Neutrophil (primary cell): ENCODE measurements at regions not wholly inside any gene's neighbourhood (a gene's known extent, or its start where the extent isn't known, plus 50 kb on each side); places are given as distances from the start of the nearest gene placed in this dataset.
"Not testable (repeated sequence)": the region's sequence is repeated elsewhere in the genome, so short reads cannot be mapped to it uniquely, and the experiment has no call there.

Experiments used
- H3K27ac ChIP-seq: fragments of 200-600 bp; sonication (generic); 2 replicates; pipeline ENCODE4 v1.5.1; 2016; ENCODE audit warnings: mild to moderate bottlenecking, moderate library complexity
- H3K27me3 ChIP-seq: fragments of 200-600 bp; sonication (generic); 2 replicates; pipeline ENCODE4 v1.6.0; 2016; ENCODE audit warnings: mild to moderate bottlenecking
- H3K36me3 ChIP-seq: fragments of 200-600 bp; sonication (generic); 2 replicates; pipeline ENCODE4 v1.5.1; 2017
- H3K4me1 ChIP-seq, 2 experiments: fragments of 200-600 bp in 1 of 2; sonication (generic) in 1 of 2; 1 replicate in 1 of 2; 2 replicates in 1 of 2; pipeline versions ENCODE4 v1.5.1 to v1.6.1; 2013 to 2016; ENCODE audit warnings: low read depth in 1 of 2, low read length in 1 of 2, mild to moderate bottlenecking in 1 of 2, moderate library complexity in 1 of 2; ENCODE audit not compliant: control insufficient read depth in 1 of 2, insufficient read depth in 1 of 2
- H3K4me3 ChIP-seq, 2 experiments: fragments of 200-600 bp in 1 of 2; sonication (generic) in 1 of 2; 1 replicate in 1 of 2; 2 replicates in 1 of 2; pipeline ENCODE4 v1.5.1; 2013 to 2016; ENCODE audit warnings: low read depth in 1 of 2, low read length in 1 of 2, mild to moderate bottlenecking in 1 of 2, moderate library complexity in 1 of 2
- H3K9me3 ChIP-seq: fragments of 200-600 bp; sonication (generic); 2 replicates; pipeline ENCODE4 v1.5.1; 2016
- TF ChIP-seq, protein P1 (sequence below): fragments of 200-600 bp; sonication (generic); IDR thresholded peaks from 2 replicates; pipeline ENCODE4 v1.5.1; 2016; ENCODE audit warnings: antibody characterized with exemption

DNA sequence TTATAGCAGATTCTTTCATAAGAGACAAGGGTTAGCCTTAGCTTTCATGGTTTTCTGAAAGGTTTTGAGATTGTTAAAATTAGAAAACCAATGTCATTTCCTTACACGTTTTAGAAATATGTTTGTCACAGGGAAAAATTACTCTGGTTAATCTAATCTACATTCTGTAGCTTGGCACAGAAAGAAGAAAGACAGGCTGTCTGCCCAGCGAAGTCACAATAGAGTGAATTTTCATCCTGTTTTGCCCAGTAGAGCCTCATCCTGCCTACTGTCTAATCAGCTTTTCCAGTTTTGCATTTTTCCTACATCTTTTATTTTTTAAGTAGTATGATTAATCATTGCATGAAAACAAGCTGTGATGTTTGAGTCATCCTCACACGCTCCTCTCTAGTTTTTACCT, 688.8 kb downstream of the MTRR start:
- no peaks in the 10 kb centered on the region for H3K27me3 ChIP-seq
- H3K4me3 ChIP-seq, result no peak overlapping the region
- no peak overlapping the region for H3K27ac ChIP-seq
- TF ChIP-seq, protein P1, sequence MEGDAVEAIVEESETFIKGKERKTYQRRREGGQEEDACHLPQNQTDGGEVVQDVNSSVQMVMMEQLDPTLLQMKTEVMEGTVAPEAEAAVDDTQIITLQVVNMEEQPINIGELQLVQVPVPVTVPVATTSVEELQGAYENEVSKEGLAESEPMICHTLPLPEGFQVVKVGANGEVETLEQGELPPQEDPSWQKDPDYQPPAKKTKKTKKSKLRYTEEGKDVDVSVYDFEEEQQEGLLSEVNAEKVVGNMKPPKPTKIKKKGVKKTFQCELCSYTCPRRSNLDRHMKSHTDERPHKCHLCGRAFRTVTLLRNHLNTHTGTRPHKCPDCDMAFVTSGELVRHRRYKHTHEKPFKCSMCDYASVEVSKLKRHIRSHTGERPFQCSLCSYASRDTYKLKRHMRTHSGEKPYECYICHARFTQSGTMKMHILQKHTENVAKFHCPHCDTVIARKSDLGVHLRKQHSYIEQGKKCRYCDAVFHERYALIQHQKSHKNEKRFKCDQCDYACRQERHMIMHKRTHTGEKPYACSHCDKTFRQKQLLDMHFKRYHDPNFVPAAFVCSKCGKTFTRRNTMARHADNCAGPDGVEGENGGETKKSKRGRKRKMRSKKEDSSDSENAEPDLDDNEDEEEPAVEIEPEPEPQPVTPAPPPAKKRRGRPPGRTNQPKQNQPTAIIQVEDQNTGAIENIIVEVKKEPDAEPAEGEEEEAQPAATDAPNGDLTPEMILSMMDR, result no peak
- H3K9me3 ChIP-seq, result no peaks in the 10 kb centered on the region
- no peaks in the 10 kb centered on the region for H3K4me1 ChIP-seq
- no peaks in the 10 kb centered on the region for H3K36me3 ChIP-seq

DNA sequence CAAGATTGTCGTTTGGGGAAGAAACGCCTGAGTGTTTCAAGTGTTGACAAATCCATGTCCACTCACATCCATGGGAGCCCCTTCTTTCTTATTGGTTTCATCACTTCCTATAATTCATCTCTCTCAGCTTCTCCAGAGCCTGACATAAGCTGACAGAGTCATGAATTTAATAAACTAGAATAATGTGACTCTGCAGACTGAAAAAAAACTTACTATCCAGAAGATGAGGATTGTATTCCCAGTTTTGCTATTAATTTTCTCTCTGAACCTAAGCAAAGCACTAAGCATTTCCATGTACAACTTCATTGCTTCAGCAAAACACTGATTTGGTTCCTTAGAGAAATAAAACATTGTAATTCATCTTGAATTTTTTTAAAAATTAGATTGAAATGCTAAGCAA, 691.8 kb downstream of the MTRR start:
- Histone ChIP-seq H3K4me3 (no peak overlapping the region), H3K27me3 (no peaks in the 10 kb centered on the region), H3K36me3 (no peaks in the 10 kb centered on the region), H3K4me1 (no peaks in the 10 kb centered on the region), H3K27ac (no peak overlapping the region), H3K9me3 (no peaks in the 10 kb centered on the region)
- TF ChIP-seq, protein P1, result no peak

DNA sequence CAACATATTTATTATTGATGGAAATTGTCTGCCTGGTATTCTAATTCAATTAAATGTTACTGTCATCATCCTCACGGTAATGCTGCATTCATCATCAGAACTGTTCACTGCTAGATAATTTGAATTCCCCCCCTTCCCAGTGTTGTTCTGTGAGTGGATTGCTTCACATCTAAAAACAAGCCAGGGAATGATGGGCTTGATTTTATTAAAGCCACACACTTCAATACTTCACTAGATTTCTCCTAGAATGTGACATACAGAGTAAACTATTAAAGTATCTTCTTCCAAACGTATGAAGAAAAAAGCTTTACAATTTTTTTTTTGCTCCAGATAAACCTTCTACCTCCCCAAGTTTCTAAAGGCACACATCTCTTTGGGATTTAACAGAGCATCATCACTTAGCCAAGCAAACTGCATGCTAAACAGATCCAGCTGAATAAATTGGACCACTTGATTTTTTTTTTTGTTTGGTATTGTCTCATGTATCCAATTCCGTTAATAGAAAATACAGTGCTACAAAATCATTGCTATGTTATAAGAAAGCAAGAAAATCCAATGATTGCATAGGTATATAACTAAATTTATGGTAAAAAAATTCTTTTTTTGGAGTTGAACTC, 692.4 kb downstream of the MTRR start:
- Histone ChIP-seq H3K36me3 (no peaks in the 10 kb centered on the region), H3K4me1 (no peaks in the 10 kb centered on the region), H3K9me3 (no peaks in the 10 kb centered on the region), H3K27ac (no peak overlapping the region), H3K4me3 (no peak overlapping the region), H3K27me3 (no peaks in the 10 kb centered on the region)
- TF ChIP-seq, protein P1, result no peak

DNA sequence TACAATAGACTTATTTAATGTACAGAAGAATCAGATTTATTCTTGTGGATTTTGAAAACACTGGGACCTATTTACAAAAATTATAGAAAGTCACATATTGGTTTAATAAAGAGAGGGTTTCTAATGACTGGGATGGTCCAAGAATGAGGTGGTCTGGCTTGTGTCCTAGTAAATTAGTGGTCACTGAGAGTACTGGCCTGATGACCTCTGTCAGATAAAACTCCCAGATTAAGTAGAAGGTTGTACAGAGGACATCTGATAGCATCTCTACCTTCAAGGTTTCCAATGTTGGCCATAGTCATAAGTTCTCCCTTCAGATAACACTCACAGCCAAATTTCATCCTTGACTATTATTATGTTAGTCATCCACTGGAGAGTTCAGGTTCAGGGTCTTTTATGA, 692.9 kb downstream of the MTRR start:
- TF ChIP-seq, protein P1, result no peak
- Histone ChIP-seq H3K4me1 (no peaks in the 10 kb centered on the region), H3K27me3 (no peaks in the 10 kb centered on the region), H3K36me3 (no peaks in the 10 kb centered on the region), H3K9me3 (no peaks in the 10 kb centered on the region), H3K4me3 (no peak overlapping the region), H3K27ac (no peak overlapping the region)

DNA sequence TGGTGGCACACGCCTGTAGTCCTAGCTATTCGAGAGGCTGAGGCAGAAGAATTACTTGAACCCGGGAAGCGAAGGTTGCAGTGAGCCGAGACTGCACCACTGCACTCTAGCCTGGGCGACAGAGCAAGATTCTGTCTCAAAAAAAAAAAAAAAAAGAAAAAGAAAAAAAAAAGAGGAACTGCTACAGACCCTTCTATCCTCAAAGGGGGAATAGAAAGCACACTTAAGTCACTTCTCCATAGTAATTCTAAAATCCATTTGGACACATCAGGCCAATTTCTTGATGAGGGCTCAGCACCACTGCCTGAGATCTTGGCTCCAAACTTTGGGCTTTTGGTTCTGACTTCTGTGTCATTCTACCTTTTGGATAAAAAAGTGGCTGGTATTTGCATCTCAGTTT, 694.6 kb downstream of the MTRR start:
- not testable (repeated sequence) for H3K27ac ChIP-seq, H3K4me1 ChIP-seq, H3K4me3 ChIP-seq, H3K9me3 ChIP-seq, H3K27me3 ChIP-seq, H3K36me3 ChIP-seq

DNA sequence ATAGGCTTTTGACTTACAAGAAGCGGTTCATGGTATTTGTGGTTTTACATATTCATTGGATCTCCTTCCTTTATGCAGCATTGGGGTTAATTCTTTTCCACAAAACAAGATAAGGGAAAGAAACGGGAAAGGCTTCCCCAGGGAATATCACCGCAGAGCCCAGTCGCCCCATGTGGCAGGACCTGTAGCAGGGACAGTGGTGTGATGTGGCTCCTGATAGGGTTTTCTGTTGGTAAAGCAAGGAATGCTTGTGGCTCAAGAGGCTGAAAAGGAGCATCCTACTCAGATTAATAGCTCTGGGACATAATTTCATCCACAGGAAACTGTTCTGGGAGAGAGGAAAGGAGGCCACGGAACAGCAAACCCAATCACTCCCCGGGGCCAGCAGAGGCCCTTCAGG, 699.9 kb downstream of the MTRR start:
- no peaks in the 10 kb centered on the region for H3K36me3 ChIP-seq
- no peak overlapping the region for H3K4me3 ChIP-seq
- H3K9me3 ChIP-seq, result no peaks in the 10 kb centered on the region
- no peaks in the 10 kb centered on the region for H3K27me3 ChIP-seq
- no peak overlapping the region for H3K27ac ChIP-seq
- H3K4me1 ChIP-seq, result no peaks in the 10 kb centered on the region
- TF ChIP-seq, protein P1, result no peak
